ENCODE measurements at regions not wholly inside any gene's neighbourhood (a gene's known extent, or its start where the extent isn't known, plus 50 kb on each side); places are given as distances from the start of the nearest gene placed in this dataset.

DNA sequence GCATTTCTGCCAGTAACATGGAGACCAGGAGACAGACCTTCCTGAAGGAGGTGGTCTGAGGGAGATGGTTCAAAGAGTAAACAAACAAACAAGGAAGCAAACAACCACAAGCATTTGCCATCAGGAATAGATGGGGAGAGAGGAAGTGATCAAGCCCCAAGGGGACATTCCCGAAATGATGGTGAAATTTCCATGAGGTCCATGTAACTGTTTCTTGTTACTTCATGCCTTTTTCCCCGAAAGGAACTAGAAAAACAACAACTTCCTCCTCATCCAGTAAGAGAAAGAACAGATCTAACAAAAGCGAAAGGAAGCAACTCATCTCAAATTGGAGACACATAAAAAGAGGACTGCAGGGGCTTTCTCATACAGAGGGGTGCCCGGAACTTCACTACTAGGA, 152.5 kb upstream of the ZNF32 start:
- TF ChIP-seq, protein P1, sequence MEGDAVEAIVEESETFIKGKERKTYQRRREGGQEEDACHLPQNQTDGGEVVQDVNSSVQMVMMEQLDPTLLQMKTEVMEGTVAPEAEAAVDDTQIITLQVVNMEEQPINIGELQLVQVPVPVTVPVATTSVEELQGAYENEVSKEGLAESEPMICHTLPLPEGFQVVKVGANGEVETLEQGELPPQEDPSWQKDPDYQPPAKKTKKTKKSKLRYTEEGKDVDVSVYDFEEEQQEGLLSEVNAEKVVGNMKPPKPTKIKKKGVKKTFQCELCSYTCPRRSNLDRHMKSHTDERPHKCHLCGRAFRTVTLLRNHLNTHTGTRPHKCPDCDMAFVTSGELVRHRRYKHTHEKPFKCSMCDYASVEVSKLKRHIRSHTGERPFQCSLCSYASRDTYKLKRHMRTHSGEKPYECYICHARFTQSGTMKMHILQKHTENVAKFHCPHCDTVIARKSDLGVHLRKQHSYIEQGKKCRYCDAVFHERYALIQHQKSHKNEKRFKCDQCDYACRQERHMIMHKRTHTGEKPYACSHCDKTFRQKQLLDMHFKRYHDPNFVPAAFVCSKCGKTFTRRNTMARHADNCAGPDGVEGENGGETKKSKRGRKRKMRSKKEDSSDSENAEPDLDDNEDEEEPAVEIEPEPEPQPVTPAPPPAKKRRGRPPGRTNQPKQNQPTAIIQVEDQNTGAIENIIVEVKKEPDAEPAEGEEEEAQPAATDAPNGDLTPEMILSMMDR (IDR thresholded peaks at IDR 0.05): no peak
- TF ChIP-seq POLR2AphosphoS5 (IDR thresholded peaks at IDR 0.05): no peak

Data from transverse colon (tissue), 4 donors.